ENCODE measurements at regions not wholly inside any gene's neighbourhood (a gene's known extent, or its start where the extent isn't known, plus 50 kb on each side); places are given as distances from the start of the nearest gene placed in this dataset.

DNA sequence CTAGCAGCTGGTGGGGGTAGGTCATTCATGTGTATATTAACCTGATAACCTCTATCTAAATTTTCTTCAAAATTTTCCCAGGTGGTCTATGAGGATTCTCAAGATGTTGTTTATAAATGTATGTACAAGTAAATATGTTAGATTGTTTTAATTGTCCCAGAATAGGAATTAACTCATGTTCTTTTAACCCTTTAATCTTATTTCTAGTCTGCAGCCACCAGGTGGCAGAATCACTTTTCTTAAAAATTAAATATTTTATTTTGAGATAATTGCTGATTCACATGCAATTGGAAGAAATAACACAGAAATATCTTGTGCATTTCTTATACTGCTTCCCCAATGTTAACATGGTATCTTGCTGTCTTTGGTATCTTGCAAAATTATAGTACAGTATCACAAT is 589.5 kb downstream of the ARL4A start:
- no peak for TF ChIP-seq POLR2AphosphoS5 (IDR thresholded peaks at IDR 0.05)
- TF ChIP-seq POLR2A (IDR thresholded peaks at IDR 0.05), result no peak
- TF ChIP-seq, protein P1, sequence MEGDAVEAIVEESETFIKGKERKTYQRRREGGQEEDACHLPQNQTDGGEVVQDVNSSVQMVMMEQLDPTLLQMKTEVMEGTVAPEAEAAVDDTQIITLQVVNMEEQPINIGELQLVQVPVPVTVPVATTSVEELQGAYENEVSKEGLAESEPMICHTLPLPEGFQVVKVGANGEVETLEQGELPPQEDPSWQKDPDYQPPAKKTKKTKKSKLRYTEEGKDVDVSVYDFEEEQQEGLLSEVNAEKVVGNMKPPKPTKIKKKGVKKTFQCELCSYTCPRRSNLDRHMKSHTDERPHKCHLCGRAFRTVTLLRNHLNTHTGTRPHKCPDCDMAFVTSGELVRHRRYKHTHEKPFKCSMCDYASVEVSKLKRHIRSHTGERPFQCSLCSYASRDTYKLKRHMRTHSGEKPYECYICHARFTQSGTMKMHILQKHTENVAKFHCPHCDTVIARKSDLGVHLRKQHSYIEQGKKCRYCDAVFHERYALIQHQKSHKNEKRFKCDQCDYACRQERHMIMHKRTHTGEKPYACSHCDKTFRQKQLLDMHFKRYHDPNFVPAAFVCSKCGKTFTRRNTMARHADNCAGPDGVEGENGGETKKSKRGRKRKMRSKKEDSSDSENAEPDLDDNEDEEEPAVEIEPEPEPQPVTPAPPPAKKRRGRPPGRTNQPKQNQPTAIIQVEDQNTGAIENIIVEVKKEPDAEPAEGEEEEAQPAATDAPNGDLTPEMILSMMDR (IDR thresholded peaks at IDR 0.05), result no peak

Measured in suprapubic skin (tissue), 4 donors.